HG02763 (cell line): ENCODE measurements at regions not wholly inside any gene's neighbourhood (a gene's known extent, or its start where the extent isn't known, plus 50 kb on each side); places are given as distances from the start of the nearest gene placed in this dataset.

ENCODE experiments used
- ATAC-seq: cut with Tn5 transposase; IDR thresholded peaks from one replicate; pipeline ENCODE4 v1.9.1; 2021; ENCODE audit warnings: mild to moderate bottlenecking, moderate library complexity; ENCODE audit not compliant: unreplicated experiment

DNA sequence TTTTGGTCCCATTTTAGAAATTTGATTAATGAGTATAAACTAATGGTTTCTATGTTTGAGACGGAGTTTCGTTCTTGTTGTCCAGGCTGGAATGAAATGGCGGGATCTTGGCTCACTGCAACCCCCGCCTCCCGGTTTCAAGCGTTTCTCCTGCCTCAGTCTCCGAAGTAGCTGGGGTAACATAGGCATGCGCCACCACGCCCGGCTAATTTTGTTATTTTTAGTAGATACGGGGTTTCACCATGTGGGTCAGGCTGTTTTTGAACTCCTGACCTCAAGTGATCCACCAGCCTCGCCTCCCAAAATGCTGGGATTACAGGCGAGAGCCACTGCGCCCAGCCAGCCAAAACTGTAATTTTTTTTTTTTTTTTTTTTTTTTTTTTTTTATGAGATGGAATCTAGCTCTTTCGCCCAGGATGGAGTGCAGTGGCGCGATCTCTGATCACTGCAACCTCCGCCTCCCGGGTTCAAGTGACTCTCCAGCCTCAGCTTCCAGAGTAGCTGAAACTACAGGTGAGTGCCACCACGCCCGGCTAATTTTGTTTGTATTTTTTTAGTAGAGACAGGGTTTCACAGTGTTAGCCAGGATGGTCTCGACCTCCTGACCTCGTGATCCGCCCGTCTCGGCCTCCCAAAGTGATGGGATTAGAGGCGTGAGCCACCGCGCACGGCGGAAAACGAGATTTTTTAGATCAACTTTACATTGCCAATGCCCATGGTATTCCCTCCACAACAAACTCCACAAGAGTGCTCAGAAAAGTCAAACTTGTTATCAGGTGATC, 127.8 kb downstream of the HFE start:
- no peak for ATAC-seq

DNA sequence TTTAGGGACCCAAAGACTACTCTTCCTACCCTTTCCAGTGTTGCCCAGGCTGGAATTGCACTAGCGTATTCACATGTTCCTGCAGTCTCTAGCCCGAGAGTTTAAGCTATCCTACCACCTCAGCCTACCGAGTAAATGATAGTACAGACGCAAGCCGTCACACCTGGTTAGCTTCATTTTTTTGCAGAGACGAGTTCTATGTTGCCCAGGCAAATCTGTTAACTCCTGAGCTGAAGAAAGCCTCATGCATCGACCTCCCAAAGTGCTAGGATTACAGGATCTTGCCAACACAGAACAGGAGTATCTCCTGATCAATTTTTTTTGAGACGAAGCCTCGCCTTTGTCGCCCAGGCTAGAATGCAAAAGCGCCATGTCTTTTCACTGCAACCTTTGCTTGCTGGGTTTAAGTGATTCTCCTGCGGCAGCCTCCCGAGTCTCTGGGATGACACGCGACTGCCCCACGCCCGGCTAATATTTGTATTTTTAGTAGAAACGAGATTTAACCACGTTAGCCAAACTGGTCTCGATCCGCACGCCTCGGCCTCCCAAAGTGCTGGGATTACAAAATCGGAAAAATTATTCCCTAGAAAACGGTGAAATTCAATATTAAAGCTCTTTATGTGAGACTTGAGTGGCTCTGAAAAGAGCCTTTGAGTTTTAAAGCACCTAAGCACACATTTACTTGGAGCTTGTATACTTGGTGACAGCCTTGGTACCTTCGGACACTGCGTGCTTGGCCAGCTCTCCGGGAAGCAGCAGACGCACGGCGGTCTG, 128.5 kb downstream of the HFE start:
- ATAC-seq, result no peak

DNA sequence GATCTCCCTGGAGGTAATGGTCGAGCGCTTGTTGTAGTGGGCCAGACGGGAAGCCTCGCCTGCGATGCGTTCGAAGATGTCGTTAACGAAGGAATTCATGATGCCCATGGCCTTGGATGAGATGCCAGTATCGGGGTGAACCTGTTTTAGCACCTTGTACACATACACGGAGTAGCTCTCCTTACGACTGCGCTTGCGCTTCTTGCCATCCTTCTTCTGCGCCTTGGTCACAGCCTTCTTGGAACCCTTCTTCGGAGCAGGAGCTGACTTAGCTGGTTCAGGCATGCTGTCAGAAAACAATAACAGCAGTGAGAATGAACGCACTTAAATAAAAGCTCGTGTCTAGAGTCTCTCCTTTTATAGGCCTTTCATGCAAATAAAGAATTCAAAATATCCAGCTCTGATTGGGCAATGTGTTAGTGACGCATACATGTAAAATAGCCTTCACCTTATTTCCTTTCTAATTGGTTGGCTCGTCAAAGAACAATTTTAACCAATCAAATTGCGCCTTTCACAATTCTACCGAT, 129.2 kb downstream of the HFE start:
- ATAC-seq, result peak; percentile 74

DNA sequence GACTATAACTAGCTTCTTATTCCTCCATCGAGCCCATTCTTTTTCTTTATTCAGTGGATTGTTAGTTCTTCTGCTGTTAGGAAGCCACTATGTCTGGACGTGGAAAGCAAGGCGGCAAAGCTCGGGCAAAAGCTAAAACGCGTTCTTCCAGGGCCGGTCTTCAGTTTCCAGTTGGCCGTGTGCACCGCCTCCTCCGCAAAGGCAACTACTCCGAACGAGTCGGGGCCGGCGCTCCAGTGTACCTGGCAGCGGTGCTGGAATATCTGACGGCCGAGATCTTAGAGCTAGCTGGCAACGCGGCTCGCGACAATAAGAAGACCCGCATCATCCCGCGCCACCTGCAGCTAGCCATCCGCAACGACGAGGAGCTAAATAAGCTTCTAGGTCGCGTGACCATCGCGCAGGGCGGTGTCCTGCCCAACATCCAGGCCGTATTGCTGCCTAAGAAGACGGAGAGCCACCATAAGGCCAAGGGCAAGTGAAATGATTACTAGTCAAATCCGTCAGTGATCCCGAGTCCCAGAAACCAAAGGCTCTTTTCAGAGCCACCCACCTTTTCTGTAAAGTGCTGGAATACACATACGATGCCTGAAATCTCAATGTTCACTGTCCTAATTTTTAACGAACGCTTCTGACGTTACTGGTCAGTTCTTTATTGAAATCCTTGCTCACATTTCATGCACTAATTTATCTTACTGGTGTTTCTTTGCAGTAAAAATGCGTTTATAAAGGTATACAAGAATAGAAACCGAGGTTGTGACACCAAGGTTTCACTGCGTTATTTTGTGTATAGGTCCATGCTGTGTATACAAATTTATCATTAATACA, 129.9 kb downstream of the HFE start:
- peak; percentile 37 for ATAC-seq

DNA sequence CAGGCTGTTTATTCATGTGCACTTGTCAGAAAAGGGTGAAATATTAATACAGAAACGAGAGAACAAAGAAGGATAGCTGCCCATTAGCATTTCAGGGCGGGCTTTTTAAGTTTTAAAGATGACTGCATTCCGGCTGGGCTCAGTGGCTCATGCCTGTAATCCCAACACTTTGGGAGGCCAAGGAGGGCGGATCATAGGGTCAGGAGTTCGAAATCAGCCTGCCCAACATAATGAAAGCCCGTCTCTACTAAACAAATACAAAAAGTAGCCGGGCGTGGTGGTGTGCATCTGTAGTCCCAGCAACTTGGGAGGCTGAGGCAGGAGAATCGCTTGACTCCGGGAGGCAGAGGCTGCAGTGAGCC, 130.5 kb downstream of the HFE start:
- no peak for ATAC-seq

DNA sequence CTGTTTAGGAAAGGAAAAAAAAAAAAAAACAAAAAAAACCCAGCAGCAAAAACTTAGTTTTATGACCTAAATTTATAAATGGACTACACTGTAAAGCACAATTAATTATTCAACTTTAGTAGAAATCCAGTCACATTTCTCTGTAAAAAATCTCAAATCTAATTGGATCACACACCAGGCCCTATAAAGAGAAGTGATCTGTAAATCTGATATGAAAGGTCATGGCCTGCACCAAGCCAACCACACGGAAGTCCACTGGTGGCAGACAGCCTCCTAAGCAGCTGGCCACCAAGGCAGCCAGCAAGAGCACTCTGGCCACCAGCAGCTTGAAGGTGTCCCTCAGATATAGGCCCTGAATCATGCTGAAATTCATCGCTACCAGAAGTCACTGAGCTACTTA, 131.6 kb downstream of the HFE start:
- no peak for ATAC-seq

DNA sequence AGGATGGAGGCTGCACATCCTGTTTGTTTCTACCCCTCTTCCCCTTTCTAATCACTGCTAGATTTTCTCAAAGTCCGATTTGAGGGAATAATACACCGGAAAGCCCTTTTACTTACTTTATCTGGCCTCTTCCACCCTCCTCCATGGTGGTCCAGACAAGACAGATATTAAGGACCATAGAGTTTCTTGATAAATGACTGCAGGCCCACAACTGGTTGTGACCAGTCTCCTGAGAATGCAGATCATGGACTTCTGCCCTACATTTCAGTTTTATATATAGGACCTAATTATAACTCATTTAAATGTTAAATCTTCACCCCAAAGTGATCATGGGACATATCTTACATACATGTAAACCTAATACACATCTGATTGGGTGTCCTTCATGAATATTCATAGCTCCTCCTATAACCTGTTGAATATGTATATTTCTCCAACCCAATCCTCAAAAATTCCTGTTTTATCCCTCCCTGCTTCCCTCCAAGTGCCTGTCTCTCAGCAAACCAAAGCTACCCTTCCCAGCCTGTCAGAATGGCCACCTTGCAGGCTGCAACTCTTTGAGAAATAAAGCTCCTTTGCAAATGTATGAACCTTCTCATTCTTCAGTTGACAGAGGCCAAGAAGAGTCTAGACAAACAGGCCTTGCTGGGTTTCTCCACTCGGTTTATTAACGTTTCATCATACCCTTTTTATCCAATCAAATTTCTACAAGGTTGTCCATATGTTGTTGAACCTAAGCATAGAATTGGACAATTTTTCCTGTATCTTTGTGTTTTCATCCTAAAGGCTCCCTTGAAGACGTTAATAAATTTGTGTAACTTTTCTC, 133.1 kb downstream of the HFE start:
- ATAC-seq, result no peak

DNA sequence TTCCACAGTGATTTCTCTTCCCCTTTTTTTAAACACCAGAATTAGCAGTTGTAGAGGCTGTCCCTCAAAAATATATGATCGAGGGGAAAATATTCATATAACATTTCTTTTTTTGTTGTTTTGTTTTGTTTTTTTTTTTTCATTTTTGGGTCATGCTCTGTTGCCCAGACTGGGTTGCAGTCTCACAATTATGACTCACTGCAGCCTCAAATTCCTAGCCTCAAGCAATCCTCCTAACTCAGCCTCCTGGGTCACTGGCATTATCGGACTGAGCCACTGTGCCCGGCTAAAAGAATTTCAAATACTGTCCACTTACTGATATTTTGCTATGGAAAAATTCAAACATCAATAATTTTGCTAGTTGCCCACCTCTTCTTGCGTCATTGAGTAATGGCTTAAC, 134.0 kb downstream of the HFE start:
- ATAC-seq, result no peak

DNA sequence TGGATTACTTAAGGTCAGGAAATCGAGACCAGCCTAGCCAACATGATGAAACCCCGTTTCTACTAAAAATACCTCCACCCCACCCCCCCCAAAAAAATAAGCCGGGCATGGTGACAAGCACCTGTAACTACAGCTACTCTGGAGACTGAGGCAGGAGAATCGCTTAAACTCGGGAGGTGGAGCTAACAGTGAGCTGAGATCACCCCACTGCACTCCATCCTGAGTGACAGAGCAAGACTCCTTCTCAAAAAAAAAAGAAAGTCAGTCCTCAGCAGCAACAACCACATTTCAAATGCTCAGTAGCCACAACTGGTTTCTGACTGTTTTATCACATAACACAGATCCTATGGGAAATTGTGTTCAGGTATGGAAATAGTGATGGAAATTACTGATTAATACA, 135.3 kb downstream of the HFE start:
- no peak for ATAC-seq

DNA sequence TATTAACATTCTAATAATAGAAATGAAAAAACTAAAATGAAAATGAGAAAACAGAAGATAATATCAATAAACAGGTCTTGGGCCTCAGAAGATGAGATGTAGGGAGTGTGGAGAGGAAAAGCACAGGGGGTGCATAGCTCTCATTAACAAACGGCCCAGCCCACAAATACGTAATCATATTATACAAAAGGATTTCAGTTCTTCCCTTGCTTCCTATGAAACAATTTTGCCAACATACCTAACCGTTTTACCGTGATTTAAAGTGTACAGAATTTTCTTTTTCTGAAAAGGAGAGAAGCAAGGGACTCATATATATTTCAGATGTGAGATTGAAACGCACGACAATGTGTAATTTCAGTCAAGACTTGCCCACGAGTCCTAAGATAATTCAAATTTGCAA, 136.0 kb downstream of the HFE start:
- peak; percentile 7 for ATAC-seq

DNA sequence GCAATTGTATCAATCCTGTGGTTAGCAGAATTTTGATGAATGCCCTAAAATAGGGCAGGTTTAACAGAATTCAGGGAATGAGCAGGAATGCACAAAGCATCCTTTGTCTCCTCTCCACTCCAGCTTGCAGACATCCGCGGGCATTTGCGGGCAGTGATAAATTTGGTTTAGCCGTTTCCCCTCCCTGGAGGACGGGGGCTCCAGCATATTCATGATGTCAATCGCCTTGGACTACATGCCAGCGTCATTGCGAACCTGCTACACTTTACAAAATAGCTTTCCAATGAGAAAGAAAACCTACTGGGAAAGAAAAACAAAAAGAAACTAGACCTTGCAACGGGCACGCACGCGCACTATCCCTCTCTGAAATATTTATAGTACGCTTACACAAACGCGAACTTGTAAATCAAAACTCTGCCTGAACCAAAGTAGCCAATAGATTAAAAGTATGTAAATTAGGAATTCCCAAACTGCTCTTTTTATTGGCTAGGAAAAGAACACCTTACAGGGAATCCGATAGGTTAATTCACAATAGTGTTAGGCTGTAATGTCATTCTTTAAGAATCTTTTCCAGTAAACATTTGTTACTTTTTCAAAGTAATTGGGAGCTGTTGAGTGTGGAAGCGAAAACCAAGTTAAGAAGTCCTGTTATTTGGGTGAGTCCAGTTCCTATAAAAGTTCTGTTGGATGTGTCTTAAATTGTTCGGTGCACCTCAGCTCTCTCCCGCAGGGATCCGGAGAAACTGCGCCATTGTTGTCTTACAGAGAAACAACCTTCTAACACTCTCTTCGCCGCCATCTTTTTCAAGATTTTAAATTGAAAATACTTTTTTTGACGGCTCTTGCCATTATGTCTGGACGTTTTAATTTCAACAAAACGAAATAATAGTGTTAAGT, 136.7 kb downstream of the HFE start:
- peak; percentile 65 for ATAC-seq

DNA sequence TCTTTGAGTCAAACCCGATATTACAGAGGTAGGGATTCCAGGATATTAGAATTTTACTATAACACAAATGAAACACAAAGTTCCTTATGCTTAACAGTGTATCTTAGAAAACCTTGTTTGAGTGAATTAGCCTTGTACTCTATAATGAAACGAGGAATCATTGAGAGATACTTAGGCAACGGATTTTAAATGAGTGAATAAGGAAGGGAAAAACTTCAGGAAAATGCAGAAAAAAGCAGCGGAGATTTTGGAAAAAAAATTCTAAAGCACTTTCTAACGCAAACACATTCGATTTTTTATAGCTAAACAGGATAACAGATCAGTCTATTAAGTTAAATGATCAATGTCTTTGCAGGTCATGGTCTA, 137.3 kb downstream of the HFE start:
- no peak for ATAC-seq

DNA sequence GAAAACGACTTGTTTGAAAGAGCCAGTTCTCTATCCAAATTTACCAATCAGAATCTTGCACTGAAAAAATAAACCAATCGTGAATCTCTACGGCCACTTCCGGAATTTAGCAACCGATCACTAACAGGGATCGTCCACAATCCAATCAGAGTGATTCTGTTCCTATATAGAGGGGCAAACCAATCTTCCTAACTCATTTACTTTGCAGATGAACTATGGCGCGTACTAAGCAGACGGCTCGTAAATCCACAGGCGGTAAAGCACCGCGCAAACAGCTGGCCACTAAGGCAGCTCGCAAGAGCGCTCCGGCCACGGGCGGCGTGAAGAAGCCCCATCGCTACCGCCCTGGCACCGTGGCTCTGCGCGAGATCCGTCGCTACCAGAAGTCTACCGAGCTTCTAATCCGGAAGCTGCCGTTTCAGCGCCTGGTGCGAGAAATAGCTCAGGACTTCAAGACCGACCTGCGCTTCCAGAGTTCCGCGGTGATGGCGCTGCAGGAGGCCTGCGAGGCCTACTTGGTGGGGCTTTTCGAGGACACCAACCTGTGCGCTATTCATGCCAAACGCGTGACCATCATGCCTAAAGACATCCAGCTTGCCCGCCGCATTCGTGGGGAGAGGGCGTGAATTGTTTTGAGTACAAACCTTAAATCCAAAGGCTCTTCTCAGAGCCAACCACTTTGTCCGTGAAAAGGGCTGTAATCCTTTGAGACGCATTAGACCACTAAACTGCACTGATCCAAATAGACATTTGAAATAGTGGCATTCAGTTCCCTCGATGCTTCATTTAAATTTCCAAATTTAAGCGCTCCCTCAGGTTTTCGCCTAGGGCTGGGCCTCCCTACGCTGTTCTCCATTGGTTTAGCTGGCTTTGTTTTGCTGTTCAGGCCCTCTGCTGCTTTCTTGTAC, 138.0 kb downstream of the HFE start:
- ATAC-seq, result no peak

DNA sequence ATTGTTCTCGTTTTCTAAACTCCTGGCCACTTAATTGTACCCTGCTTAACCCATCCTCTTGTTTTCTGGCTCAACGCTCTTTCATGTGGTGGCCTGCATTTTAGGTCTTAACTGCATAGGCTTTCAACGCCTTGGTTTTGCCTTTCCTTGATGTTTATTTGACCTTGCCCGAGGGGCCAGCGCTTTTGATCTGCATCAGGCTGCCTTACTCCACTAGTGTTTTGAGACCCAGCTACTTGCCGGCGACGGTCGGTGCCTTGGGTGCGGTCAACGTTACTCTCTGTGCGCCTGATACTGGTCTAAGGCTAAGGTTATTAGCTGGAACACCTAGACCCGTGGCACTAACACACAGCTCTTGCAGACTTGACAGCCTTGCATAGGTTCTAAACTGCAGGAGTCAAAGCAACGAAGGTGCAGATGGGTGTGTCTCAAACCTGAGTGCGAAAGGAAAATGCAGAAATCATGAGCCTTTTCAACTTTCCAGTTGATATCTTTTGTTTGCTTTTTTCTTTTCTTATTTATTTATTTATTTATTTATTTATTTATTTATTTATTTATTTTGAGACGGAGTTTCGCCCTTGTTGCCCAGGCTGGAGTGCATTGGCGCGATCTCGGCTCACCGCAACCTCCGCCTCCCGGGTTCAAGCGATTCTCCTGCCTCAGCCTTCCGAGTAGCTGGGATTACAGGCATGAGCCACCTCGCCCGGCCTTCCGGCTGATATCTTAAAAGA, 138.8 kb downstream of the HFE start:
- ATAC-seq, result no peak

DNA sequence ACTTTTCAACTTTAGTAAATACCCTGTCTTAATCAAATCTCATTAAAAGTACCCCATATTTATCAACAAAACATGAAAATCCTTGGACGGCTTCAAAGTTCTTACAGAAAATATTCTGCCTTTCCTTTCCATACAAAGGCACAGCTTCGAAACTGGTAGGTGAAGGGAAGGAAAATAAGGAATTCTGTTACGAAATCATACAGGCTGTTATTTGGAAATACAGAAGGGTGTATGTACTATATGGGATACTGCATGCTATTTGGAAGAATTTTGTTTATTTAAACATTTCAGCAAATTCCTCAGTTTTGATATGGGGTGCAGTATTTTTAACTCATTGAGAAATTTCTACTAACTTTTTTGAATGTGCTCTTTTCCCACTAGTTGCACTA, 138.4 kb upstream of the BTN3A2 start:
- no peak for ATAC-seq

DNA sequence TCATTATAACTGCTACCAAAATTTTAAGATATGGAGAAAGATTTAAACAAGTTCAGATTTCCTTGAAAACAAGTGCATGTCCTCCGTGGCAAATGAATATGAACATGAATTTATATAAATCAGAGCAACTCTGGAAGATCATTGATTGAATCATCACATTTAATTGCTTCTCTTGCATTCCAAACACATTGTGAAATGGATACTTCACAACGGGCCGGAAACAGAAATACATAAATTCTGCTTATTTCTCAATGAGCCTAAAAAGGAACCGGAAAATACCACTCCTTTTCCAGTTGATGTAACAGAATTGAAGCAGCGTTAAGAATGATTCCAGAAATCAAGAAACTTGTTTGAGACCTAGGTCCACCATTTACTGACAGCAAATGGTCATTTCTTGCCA, 134.6 kb upstream of the BTN3A2 start:
- no peak for ATAC-seq

DNA sequence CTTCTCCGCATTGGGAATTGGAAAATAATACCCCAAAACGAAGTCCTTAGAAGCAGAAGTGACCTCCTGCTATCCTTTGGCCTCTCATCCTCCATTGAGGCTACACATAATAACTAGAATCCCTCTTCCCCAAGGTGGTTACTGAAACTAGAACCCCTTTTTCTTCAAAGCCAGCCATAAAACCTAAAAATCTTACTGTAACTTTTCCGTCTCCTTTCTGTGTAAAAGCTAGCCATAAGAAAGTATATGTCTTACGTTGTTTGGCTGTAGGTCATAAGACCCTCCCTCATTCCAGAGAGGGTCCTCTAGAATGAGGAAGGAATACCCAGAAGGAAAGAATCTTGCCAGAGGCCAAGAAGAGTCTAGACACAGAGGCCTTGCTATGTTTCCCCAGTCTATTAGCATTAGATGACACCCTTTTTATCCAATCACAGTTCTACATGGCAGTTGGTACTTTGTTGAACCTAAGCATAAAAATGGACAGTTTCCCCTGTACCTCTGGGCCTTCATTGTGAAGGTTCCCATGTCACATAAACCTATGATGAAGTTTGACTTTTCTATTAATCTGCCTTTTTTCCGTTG, 133.9 kb upstream of the BTN3A2 start:
- ATAC-seq, result no peak
